Upper lobe of left lung (tissue), 6 donors: ENCODE measurements at regions not wholly inside any gene's neighbourhood (a gene's known extent, or its start where the extent isn't known, plus 50 kb on each side); places are given as distances from the start of the nearest gene placed in this dataset.
"Not testable (repeated sequence)": the region's sequence is repeated elsewhere in the genome, so short reads cannot be mapped to it uniquely, and the experiment has no call there.

ENCODE experiments used
- ATAC-seq, 2 donors: fragments of 200-7000 bp; cut with Tn5 transposase; one replicate each; pipeline ENCODE4 v1.9.1; 2022; ENCODE audit warnings: mild to moderate bottlenecking in 2 of 2, moderate library complexity in 2 of 2; ENCODE audit not compliant: low FRiP score in 2 of 2
- DNase-seq, 2 donors: peaks; one replicate each; pipeline ENCODE4 v3.0.0-alpha.2; 2019 to 2020
- H3K27ac ChIP-seq, 4 donors: fragments of 200-600 bp; sonication (generic); one replicate each; pipeline ENCODE4 v1.5.1; 2016 to 2019
- H3K27me3 ChIP-seq, 4 donors: fragments of 200-600 bp; sonication (generic); one replicate each; pipeline ENCODE4 v1.5.1; 2017 to 2019
- H3K36me3 ChIP-seq, 4 donors: fragments of 200-600 bp; sonication (generic); one replicate each; pipeline ENCODE4 v1.5.1; 2016 to 2019
- H3K4me1 ChIP-seq, 4 donors: fragments of 200-600 bp; sonication (generic); one replicate each; pipeline ENCODE4 v1.5.1; 2018 to 2019
- H3K4me3 ChIP-seq, 4 donors: fragments of 200-600 bp; sonication (generic); one replicate each; pipeline ENCODE4 v1.5.1; 2017 to 2019; ENCODE audit warnings: mild to moderate bottlenecking in 2 of 4, moderate library complexity in 1 of 4
- H3K9me3 ChIP-seq, 4 donors: fragments of 200-600 bp; sonication (generic); one replicate each; pipeline ENCODE4 v1.5.1; 2018 to 2019
- EP300 ChIP-seq, 4 donors: sonication (generic); formaldehyde crosslinking; IDR thresholded peaks; one replicate each; pipeline ENCODE4 v1.5.1; 2017; ENCODE audit warnings: antibody characterized with exemption in 4 of 4, control low read depth in 2 of 4
- POLR2A ChIP-seq, 4 donors: fragments of 450-650 bp; IDR thresholded peaks; one replicate each; pipeline ENCODE4 v1.5.1; 2016 to 2017; ENCODE audit warnings: antibody characterized with exemption in 4 of 4, mild to moderate bottlenecking in 2 of 4
- POLR2AphosphoS5 ChIP-seq, 2 donors: sonication (generic); formaldehyde crosslinking; IDR thresholded peaks; one replicate each; pipeline ENCODE4 v1.5.1; 2017; ENCODE audit warnings: antibody characterized with exemption in 2 of 2
- WGBS, 2 donors: methylation state at CpG; one replicate each; pipeline ENCODE4 v1.1.5; 2017 to 2018; 5-methylcytosine and 5-hydroxymethylcytosine counted together
- TF ChIP-seq, protein P1 (sequence below), 6 experiments: fragments of 450-650 bp in 4 of 6; fragments of 200-600 bp in 2 of 6; sonication (generic) in 2 of 6; IDR thresholded peaks; one replicate each; pipeline ENCODE4 v1.5.1; 2016 to 2019; ENCODE audit warnings: antibody characterized with exemption in 6 of 6
- donor health status: DM: no; HTN: no; CAD: no; lungs with moderate emphysema.
- donor health status: DM: no; HTN: yes; CAD: no; lungs with severe emphysema.

DNA sequence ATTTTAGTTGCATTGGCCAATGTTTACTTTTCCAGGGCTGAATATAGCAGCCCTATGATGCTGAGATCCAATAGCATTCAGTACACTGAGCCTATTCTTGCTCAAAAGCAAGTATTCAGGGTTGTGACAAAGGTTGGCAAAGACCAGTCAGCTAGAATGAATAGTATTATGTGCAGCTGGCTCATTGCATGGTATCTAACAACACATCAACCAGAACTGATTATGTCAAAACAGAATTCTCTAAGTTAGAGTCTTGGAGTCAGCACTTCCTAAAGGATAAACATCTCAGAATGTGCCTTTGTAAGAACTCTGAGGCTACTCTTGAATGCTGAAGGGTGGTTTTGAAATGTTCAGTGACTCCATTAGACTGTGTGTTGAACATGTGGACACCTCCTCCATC is 774.5 kb upstream of the RGMB start:
- Histone ChIP-seq H3K27me3 (no peaks in the 10 kb centered on the region), H3K27ac (no peak overlapping the region), H3K36me3 (no peaks in the 10 kb centered on the region), H3K9me3 (no peaks in the 10 kb centered on the region), H3K4me1 (no peaks in the 10 kb centered on the region), H3K4me3 (no peak overlapping the region)
- ATAC-seq (no peak), DNase-seq (no peak)
- TF ChIP-seq EP300 (IDR thresholded peaks at IDR 0.05), result no peak

DNA sequence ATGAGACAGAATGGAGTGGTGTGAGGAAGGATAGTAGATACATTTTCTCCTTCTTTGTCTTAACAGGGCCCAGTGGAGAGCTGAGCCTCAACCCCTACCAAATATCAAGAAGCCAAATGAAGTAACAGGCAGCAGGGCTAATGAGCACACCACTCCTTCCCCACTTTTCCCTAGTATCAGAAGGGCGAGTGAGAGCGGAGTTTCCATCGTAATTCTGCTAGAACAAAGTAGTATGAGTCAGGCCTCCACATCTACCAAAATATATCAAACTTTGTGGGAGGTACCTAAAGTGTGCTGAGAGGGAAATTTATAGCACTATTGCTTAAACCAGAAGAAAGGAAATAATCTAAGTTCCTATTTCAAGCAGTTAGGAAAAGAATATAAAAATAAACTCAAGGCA is 769.0 kb upstream of the RGMB start:
- Histone ChIP-seq H3K4me1 (no peaks in the 10 kb centered on the region), H3K27ac (no peak overlapping the region), H3K9me3 (no peaks in the 10 kb centered on the region), H3K36me3 (no peaks in the 10 kb centered on the region), H3K4me3 (no peak overlapping the region), H3K27me3 (no peaks in the 10 kb centered on the region)
- TF ChIP-seq POLR2AphosphoS5 (IDR thresholded peaks at IDR 0.05), result no peak
- TF ChIP-seq EP300 (IDR thresholded peaks at IDR 0.05), result no peak
- DNase-seq (no peak), ATAC-seq (no peak)
- WGBS, 2 donors, result 87 to 93% methylated on average over 3 of the region's 3 CpGs

GRCh38 chr5:98016771-98017170 is 756.7 kb upstream of the RGMB start:
- Histone ChIP-seq H3K27ac (no peak overlapping the region), H3K27me3 (no peaks in the 10 kb centered on the region), H3K9me3 (no peaks in the 10 kb centered on the region), H3K4me3 (no peak overlapping the region), H3K36me3 (no peaks in the 10 kb centered on the region), H3K4me1 (no peaks in the 10 kb centered on the region)
- 65 to 67% methylated on average over 2 of the region's 2 CpGs for WGBS, 2 donors
- TF ChIP-seq POLR2A (IDR thresholded peaks at IDR 0.05), result no peak
- ATAC-seq (no peak), DNase-seq (no peak)

DNA sequence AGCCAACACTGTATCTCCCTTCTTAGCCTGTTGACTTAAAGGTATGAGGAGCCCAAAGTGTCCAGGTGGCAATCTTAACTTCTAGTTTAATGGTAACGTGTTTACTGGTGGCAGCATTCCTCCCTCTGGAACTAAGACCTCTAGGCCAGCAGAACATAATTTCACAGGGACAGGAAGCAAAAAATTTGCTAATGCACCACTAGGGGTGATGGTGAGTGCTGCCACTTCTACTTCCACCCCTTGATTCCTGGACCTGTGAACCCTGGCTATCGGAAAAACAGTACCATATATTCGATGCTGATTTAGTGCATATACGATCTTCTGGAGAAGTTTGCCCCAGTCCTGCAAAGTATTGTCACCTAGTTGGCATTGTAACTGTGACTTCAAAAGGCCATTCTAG is 743.2 kb upstream of the RGMB start:
- not testable (repeated sequence) for H3K27ac ChIP-seq, DNase-seq, H3K36me3 ChIP-seq, ATAC-seq, H3K4me3 ChIP-seq, H3K4me1 ChIP-seq, H3K27me3 ChIP-seq, H3K9me3 ChIP-seq
- WGBS, 2 donors, result 89% methylated on average over 4 of the region's 4 CpGs

GRCh38 chr5:98031036-98031435 is 742.4 kb upstream of the RGMB start:
- ATAC-seq, result not testable (repeated sequence)

GRCh38 chr5:98031496-98031895 is 742.0 kb upstream of the RGMB start:
- TF ChIP-seq POLR2A (IDR thresholded peaks at IDR 0.05), result no peak
- no peak for TF ChIP-seq POLR2AphosphoS5 (IDR thresholded peaks at IDR 0.05)
- TF ChIP-seq, protein P1, sequence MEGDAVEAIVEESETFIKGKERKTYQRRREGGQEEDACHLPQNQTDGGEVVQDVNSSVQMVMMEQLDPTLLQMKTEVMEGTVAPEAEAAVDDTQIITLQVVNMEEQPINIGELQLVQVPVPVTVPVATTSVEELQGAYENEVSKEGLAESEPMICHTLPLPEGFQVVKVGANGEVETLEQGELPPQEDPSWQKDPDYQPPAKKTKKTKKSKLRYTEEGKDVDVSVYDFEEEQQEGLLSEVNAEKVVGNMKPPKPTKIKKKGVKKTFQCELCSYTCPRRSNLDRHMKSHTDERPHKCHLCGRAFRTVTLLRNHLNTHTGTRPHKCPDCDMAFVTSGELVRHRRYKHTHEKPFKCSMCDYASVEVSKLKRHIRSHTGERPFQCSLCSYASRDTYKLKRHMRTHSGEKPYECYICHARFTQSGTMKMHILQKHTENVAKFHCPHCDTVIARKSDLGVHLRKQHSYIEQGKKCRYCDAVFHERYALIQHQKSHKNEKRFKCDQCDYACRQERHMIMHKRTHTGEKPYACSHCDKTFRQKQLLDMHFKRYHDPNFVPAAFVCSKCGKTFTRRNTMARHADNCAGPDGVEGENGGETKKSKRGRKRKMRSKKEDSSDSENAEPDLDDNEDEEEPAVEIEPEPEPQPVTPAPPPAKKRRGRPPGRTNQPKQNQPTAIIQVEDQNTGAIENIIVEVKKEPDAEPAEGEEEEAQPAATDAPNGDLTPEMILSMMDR (IDR thresholded peaks at IDR 0.05), result no peak
- TF ChIP-seq EP300 (IDR thresholded peaks at IDR 0.05), result no peak
- no peaks in the 10 kb centered on the region for H3K4me1 ChIP-seq
- no peaks in the 10 kb centered on the region for H3K36me3 ChIP-seq
- no peak overlapping the region for H3K27ac ChIP-seq
- 100% methylated on average over 3 of the region's 3 CpGs for WGBS, 2 donors
- H3K27me3 ChIP-seq, result no peaks in the 10 kb centered on the region
- DNase-seq (no peak), ATAC-seq (no peak)
- no peaks in the 10 kb centered on the region for H3K9me3 ChIP-seq
- H3K4me3 ChIP-seq, result no peak overlapping the region

More at GRCh38 chr5:98031036-98031435, 742.4 kb upstream of the RGMB start:
- not testable (repeated sequence) for DNase-seq, H3K4me3 ChIP-seq, H3K27ac ChIP-seq, H3K9me3 ChIP-seq, H3K36me3 ChIP-seq, H3K27me3 ChIP-seq, H3K4me1 ChIP-seq
- 76 to 81% methylated on average over 5 of the region's 5 CpGs for WGBS, 2 donors

DNA sequence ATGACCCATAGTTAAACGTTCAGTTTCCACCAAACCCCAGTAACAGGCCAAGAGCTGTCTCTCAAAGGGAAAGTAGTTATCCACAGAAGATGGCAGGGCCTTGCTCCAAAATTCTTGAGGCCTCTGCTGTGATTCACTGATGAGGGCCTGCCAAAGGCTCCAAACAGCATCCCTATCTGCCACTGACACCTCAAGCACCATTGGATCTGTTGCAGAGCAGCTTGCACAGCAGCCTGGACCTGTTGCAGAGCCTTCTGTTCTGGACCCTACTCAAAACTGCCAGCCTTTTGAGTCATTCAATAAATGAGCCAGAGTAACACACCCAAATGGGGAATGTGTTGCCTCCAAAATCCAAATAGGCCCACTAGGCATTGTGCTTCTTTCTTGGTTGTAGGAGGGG is 741.5 kb upstream of the RGMB start:
- DNase-seq (no peak), ATAC-seq (no peak)
- no peaks in the 10 kb centered on the region for H3K4me1 ChIP-seq
- WGBS, 2 donors, result 78 to 80% methylated on average over 1 of the region's 1 CpG
- no peaks in the 10 kb centered on the region for H3K27me3 ChIP-seq
- H3K9me3 ChIP-seq, result no peaks in the 10 kb centered on the region
- no peak overlapping the region for H3K27ac ChIP-seq
- no peaks in the 10 kb centered on the region for H3K36me3 ChIP-seq
- TF ChIP-seq, protein P1 (IDR thresholded peaks at IDR 0.05), result no peak
- TF ChIP-seq POLR2A (IDR thresholded peaks at IDR 0.05) (no peak), EP300 (IDR thresholded peaks at IDR 0.05) (no peak), POLR2AphosphoS5 (IDR thresholded peaks at IDR 0.05) (no peak)
- H3K4me3 ChIP-seq, result no peak overlapping the region

DNA sequence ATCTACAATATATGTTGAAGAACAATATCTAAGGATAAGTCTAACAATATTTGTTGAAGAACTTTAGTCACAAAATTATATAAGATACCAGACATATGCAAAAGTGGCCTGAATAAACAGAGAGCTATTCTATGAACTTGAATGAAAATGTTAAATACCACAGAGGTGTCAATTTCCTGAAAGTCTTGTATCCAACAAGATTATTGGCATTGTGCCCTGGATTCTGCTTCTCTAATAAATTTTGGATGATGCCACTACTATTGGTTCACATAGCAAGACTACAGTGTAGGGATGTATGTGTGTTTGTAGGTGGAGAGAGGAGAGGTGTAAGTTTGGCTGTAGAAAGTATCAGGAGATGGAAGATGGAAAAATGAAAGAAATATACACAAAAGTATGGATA is 731.8 kb upstream of the RGMB start:
- DNase-seq (no peak), ATAC-seq (no peak)
- no peak overlapping the region for H3K4me3 ChIP-seq
- H3K27me3 ChIP-seq, result no peaks in the 10 kb centered on the region
- TF ChIP-seq EP300 (IDR thresholded peaks at IDR 0.05) (no peak), POLR2AphosphoS5 (IDR thresholded peaks at IDR 0.05) (no peak), POLR2A (IDR thresholded peaks at IDR 0.05) (no peak)
- TF ChIP-seq, protein P1 (IDR thresholded peaks at IDR 0.05), result no peak
- no peak overlapping the region for H3K27ac ChIP-seq
- H3K9me3 ChIP-seq, result no peaks in the 10 kb centered on the region
- H3K4me1 ChIP-seq, result no peaks in the 10 kb centered on the region
- no peaks in the 10 kb centered on the region for H3K36me3 ChIP-seq
